WTC11 (cell line): ENCODE measurements at regions not wholly inside any gene's neighbourhood (a gene's known extent, or its start where the extent isn't known, plus 50 kb on each side); places are given as distances from the start of the nearest gene placed in this dataset.
"Not testable (repeated sequence)": the region's sequence is repeated elsewhere in the genome, so short reads cannot be mapped to it uniquely, and the experiment has no call there.

Experiments used
- ATAC-seq: fragments of 200-7000 bp; cut with Tn5 transposase; 2 replicates; pipeline ENCODE4 v1.10.0; 2021; ENCODE audit warnings: mild to moderate bottlenecking, moderate library complexity
- CTCF ChIA-PET: fragments of 300-600 bp; sonication (Branson Sonifier 250); formaldehyde crosslinking; loops from one replicate; lab custom pipeline; 2021; ENCODE audit warnings: antibody characterized with exemption; lab: Charles Lee
- POLR2A ChIA-PET: fragments of 350-600 bp; sonication (Branson Sonifier 250); formaldehyde crosslinking; loops from one replicate; lab custom pipeline; 2021; ENCODE audit warnings: antibody characterized with exemption; lab: Charles Lee
- DNase-seq: peaks from one replicate; pipeline ENCODE4 v3.0.0; 2021; ENCODE audit warnings: low spot score
- H3K27ac Mint-ChIP-seq: 2 replicates; pipeline ENCODE4 v1.8.0; 2021; ENCODE audit warnings: mixed read lengths
- H3K27me3 Mint-ChIP-seq: 2 replicates; pipeline ENCODE4 v1.8.0; 2021; ENCODE audit warnings: low read depth, mild to moderate bottlenecking, moderate library complexity, mixed read lengths
- H3K36me3 Mint-ChIP-seq: 2 replicates; pipeline ENCODE4 v1.8.0; 2021; ENCODE audit warnings: mixed read lengths
- H3K4me1 Mint-ChIP-seq: 2 replicates; pipeline ENCODE4 v1.8.0; 2022; ENCODE audit warnings: mixed read lengths
- H3K4me3 Mint-ChIP-seq: 2 replicates; pipeline ENCODE4 v1.8.0; 2021; ENCODE audit warnings: mild to moderate bottlenecking, moderate library complexity, mixed read lengths
- H3K9me3 Mint-ChIP-seq: 2 replicates; pipeline ENCODE4 v1.8.0; 2021; ENCODE audit warnings: mixed read lengths
- CTCF ChIP-seq: fragments of 200-600 bp; IDR thresholded peaks from 2 replicates; pipeline ENCODE4 v1.8.0; 2022; ENCODE audit warnings: antibody characterized with exemption
- HMGA2 ChIP-seq: fragments of 250-450 bp; sonication (Bioruptor Pico); IDR thresholded peaks from 2 replicates; pipeline ENCODE4 v1.4.0; 2021; ENCODE audit warnings: mild to moderate bottlenecking, moderate library complexity
- IRF1 ChIP-seq: sonication (generic); formaldehyde crosslinking; IDR thresholded peaks from 2 replicates; pipeline ENCODE4 v1.8.0; 2023; ENCODE audit warnings: missing genetic modification reagents
- JAZF1 ChIP-seq: fragments of 250-450 bp; sonication (Bioruptor Pico); IDR thresholded peaks from 2 replicates; pipeline ENCODE4 v1.9.0; 2021; ENCODE audit warnings: moderate library complexity, mild to moderate bottlenecking, inconsistent platforms
- MXD4 ChIP-seq: fragments of 250-450 bp; sonication (Bioruptor Pico); IDR thresholded peaks from 2 replicates; pipeline ENCODE4 v1.8.0; 2021; ENCODE audit warnings: mild to moderate bottlenecking, moderate library complexity, borderline replicate concordance
- RORB ChIP-seq: fragments of 250-450 bp; sonication (Bioruptor Pico); IDR thresholded peaks from 2 replicates; pipeline ENCODE4 v1.9.0; 2021; ENCODE audit warnings: mild to moderate bottlenecking
- SP1 ChIP-seq: sonication (generic); formaldehyde crosslinking; conservative IDR thresholded peaks from 2 replicates; pipeline ENCODE4 v1.8.1; 2022; ENCODE audit warnings: missing genetic modification reagents
- TEAD1 ChIP-seq: sonication (generic); formaldehyde crosslinking; IDR thresholded peaks from 2 replicates; pipeline ENCODE4 v1.8.0; 2022; ENCODE audit warnings: mild to moderate bottlenecking, missing genetic modification reagents
- TP53 ChIP-seq: sonication (generic); formaldehyde crosslinking; IDR thresholded peaks from 2 replicates; pipeline ENCODE4 v1.8.1; 2023; ENCODE audit warnings: mild to moderate bottlenecking, missing genetic modification reagents
- USF1 ChIP-seq: sonication (generic); formaldehyde crosslinking; IDR thresholded peaks from 2 replicates; pipeline ENCODE4 v1.8.0; 2022; ENCODE audit warnings: mild to moderate bottlenecking, missing genetic modification reagents
- ZNF263 ChIP-seq: sonication (generic); formaldehyde crosslinking; IDR thresholded peaks from 2 replicates; pipeline ENCODE4 v1.8.1; 2022; ENCODE audit warnings: low read depth, mild to moderate bottlenecking, moderate library complexity, missing genetic modification reagents
- ZNF317 ChIP-seq: sonication (generic); formaldehyde crosslinking; IDR thresholded peaks from 2 replicates; pipeline ENCODE4 v1.8.1; 2023; ENCODE audit warnings: low read depth, mild to moderate bottlenecking, moderate library complexity, missing genetic modification reagents, borderline replicate concordance
- ZNF396 ChIP-seq: fragments of 250-450 bp; sonication (Bioruptor Pico); IDR thresholded peaks from 2 replicates; pipeline ENCODE4 v1.8.0; 2021; ENCODE audit warnings: mild to moderate bottlenecking, moderate library complexity, borderline replicate concordance
- ZNF532 ChIP-seq: fragments of 250-450 bp; sonication (Bioruptor Pico); IDR thresholded peaks from 2 replicates; pipeline ENCODE4 v1.9.0; 2021; ENCODE audit warnings: mild to moderate bottlenecking, borderline replicate concordance

GRCh38 chrX:44742480-44743155 is 101.2 kb upstream of the DUSP21 start (continued):
- no peak for TF ChIP-seq TEAD1 (CRISPR knock-in tag)
- TF ChIP-seq, all 79 proteins: peak for 0

- H3K4me1 Mint-ChIP-seq, DNase-seq, ATAC-seq, H3K4me3 Mint-ChIP-seq, H3K27ac Mint-ChIP-seq, H3K27me3 Mint-ChIP-seq, H3K36me3 Mint-ChIP-seq, POLR2A ChIA-PET, H3K9me3 Mint-ChIP-seq, CTCF ChIA-PET: not testable (repeated sequence)
Measured at GRCh38 chrX:44741859-44742258, 102.0 kb upstream of the DUSP21 start.

GRCh38 chrX:44741458-44741857 is 102.4 kb upstream of the DUSP21 start:
- H3K4me3 Mint-ChIP-seq, H3K36me3 Mint-ChIP-seq, H3K27ac Mint-ChIP-seq, DNase-seq, POLR2A ChIA-PET, H3K27me3 Mint-ChIP-seq, ATAC-seq, H3K9me3 Mint-ChIP-seq, H3K4me1 Mint-ChIP-seq, CTCF ChIA-PET: not testable (repeated sequence)

- Mint-ChIP-seq H3K9me3 (peaks cover 5% of the 10 kb centered on the region; the same call in 1 of the 2 replicates), H3K27me3 (no peaks in the 10 kb centered on the region), H3K36me3 (no peaks in the 10 kb centered on the region), H3K27ac (no peak overlapping the region), H3K4me1 (no peaks in the 10 kb centered on the region), H3K4me3 (no peak overlapping the region)
- no peak for ATAC-seq
- TF ChIP-seq ZNF317 (no peak), TP53 (no peak), ZNF263 (no peak), IRF1 (CRISPR knock-in tag) (no peak), USF1 (CRISPR knock-in tag) (no peak), CTCF (no peak), HMGA2 (CRISPR knock-in tag) (no peak), JAZF1 (no peak), SP1 (no peak), MXD4 (CRISPR knock-in tag) (no peak)
- ChIA-PET CTCF (no interaction called here), POLR2A (no interaction called here)
- no peak for DNase-seq
Measured at GRCh38 chrX:44735498-44735897, 108.3 kb upstream of the DUSP21 start.

GRCh38 chrX:44733931-44734330 is 109.9 kb upstream of the DUSP21 start:
- POLR2A ChIA-PET = no interaction called here
- DNase-seq = no peak
- Mint-ChIP-seq H3K36me3 (no peaks in the 10 kb centered on the region), H3K4me1 (no peaks in the 10 kb centered on the region), H3K27me3 (no peaks in the 10 kb centered on the region), H3K9me3 (peaks cover under 1% of the 10 kb centered on the region; the same call in 1 of the 2 replicates), H3K4me3 (no peak overlapping the region), H3K27ac (no peak overlapping the region)
- no peak for TF ChIP-seq RORB (CRISPR knock-in tag)
- no peak for TF ChIP-seq ZNF532 (CRISPR knock-in tag)
- TF ChIP-seq ZNF396 = no peak
- CTCF ChIA-PET = no interaction called here
- ATAC-seq = no peak
